ENCODE measurements at regions not wholly inside any gene's neighbourhood (a gene's known extent, or its start where the extent isn't known, plus 50 kb on each side); places are given as distances from the start of the nearest gene placed in this dataset.

DNA sequence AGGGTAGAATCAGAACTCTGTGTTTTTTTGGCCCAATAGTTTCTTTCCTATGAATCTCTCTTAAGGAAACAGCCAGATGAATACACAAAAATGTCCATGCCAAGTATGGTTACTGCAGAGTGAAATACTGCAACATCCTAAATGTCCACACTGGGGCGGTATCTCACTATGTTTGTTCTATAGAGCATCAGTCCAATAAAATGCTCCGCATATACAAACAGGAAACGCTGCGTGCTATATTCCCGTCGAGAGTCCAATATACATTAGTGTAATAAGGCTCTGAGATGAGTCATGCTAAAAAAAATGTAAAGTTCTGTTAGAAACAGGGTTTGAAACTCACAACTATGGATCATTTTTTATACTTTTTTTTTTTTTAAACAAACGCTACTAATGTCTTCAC lies 72.9 kb upstream of the ENOX2 start:
- no peaks in the 10 kb centered on the region for H3K79me2 ChIP-seq (ENCODE audit: control insufficient read depth, insufficient read depth, low read length)
- H3K27me3 ChIP-seq (replicated peaks in 1 of 2; ENCODE audit: control insufficient read depth in 2 of 2, insufficient read depth in 2 of 2, low read length in 1 of 2), result no peaks in the 10 kb centered on the region
- RAD21 ChIA-PET (ENCODE audit: unreplicated experiment), result interaction anchor here (1.5 kb wide), 1 partner anchor 657 kb away, joined by 3 read pairs; no protein-coding TSS in a partner anchor
- SMC1A ChIA-PET (ENCODE audit: uncharacterized antibody, unreplicated experiment), result no interaction called here
- DNase-seq (ENCODE audit: low read depth, low spot score) (no peak), ATAC-seq (peak; percentile 92), FAIRE-seq (no peak)
- no peak overlapping the region for H2AFZ ChIP-seq (ENCODE audit: control insufficient read depth, low read depth, low read length)
- no peak overlapping the region for H3K4me3 ChIP-seq
- intact Hi-C loops (cut with micrococcal nuclease; ENCODE audit: unreplicated experiment), result loop anchor here (1.0 kb wide), 2 partner anchors 701 to 827 kb away; no protein-coding TSS in a partner anchor
- no peaks in the 10 kb centered on the region for H3K36me3 ChIP-seq (ENCODE audit: control insufficient read depth in 2 of 2, insufficient read depth in 2 of 2, low read length in 1 of 2)
- CTCF ChIA-PET, result interaction anchor here (1.0 to 2.1 kb wide), 3 partner anchors 230 to 700 kb away, joined by 3 to 13 read pairs (median 6); no protein-coding TSS in a partner anchor
- H3K9me3 ChIP-seq (replicated peaks; ENCODE audit: control insufficient read depth, insufficient read depth, low read length), result no peaks in the 10 kb centered on the region
- no peaks in the 10 kb centered on the region for H4K20me1 ChIP-seq (ENCODE audit: control insufficient read depth, insufficient read depth)
- peak; percentile 47; the same call in 1 of the 2 replicates for TF ChIP-seq SMC3 (IDR thresholded peaks at IDR 0.05; ENCODE audit: borderline replicate concordance, low read length)
- TF ChIP-seq, protein P1, sequence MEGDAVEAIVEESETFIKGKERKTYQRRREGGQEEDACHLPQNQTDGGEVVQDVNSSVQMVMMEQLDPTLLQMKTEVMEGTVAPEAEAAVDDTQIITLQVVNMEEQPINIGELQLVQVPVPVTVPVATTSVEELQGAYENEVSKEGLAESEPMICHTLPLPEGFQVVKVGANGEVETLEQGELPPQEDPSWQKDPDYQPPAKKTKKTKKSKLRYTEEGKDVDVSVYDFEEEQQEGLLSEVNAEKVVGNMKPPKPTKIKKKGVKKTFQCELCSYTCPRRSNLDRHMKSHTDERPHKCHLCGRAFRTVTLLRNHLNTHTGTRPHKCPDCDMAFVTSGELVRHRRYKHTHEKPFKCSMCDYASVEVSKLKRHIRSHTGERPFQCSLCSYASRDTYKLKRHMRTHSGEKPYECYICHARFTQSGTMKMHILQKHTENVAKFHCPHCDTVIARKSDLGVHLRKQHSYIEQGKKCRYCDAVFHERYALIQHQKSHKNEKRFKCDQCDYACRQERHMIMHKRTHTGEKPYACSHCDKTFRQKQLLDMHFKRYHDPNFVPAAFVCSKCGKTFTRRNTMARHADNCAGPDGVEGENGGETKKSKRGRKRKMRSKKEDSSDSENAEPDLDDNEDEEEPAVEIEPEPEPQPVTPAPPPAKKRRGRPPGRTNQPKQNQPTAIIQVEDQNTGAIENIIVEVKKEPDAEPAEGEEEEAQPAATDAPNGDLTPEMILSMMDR (IDR thresholded peaks at IDR 0.05 in 2 of 3, conservative IDR thresholded peaks at IDR 0.05 in 1 of 3; ENCODE audit: control insufficient read depth in 2 of 3, extremely low read depth in 1 of 3, insufficient read depth in 1 of 3, low read depth in 3 of 3, low read length in 3 of 3), result peak; percentile 60 to 69 (median 63); a peak in 5 of 6 replicates
- no peak for TF ChIP-seq SIN3A (IDR thresholded peaks at IDR 0.05; ENCODE audit: low read depth, low read length)
- peak; percentile 67 for TF ChIP-seq RAD21 (IDR thresholded peaks at IDR 0.05; ENCODE audit: insufficient read depth, low read depth, low read length)
- no peak for TF ChIP-seq POLR2AphosphoS2 (IDR thresholded peaks at IDR 0.05; ENCODE audit: low read depth, low read length)
- POLR2A ChIA-PET, result no interaction called here
- no peak overlapping the region for H3K9ac ChIP-seq (ENCODE audit: control insufficient read depth, insufficient read depth, low read length)
- 12% methylated on average over 7 of the region's 7 CpGs for whole genome bisulfite sequencing (ENCODE audit: insufficient coverage, insufficient replicate concordance, low lambda C conversion rate, missing lambda C conversion rate)
- no TSS peak for BruUV-seq (replicated peaks)
- in situ Hi-C loops (cut with MboI), result loop anchor here (5.0 kb wide), 1 partner anchor 656 kb away; no protein-coding TSS in a partner anchor
- H3K4me1 ChIP-seq (ENCODE audit: control insufficient read depth, insufficient read depth, low read length), result no peaks in the 10 kb centered on the region
- H3K27ac ChIP-seq (ENCODE audit: control insufficient read depth, insufficient read depth), result no peak overlapping the region
- no peak overlapping the region for H3K4me2 ChIP-seq (ENCODE audit: control insufficient read depth, insufficient read depth)

DNA sequence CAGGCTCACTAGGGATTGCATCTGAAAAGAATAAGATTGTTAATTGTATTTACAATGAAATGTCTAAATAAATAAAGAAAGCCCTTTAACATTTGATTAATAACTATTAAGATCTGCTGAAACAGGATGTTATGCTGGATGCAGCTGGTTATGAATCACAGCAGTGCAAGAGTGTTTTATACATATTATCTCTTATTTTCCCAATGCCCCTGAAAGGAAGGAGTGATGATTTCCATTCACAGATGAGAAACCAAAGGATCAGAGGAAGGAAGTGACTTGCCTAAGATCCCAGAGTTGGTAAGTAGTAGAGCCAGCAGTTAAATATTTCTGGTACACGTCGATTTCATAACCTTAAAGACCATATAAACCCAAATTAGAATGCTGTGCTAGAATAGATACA lies 76.3 kb upstream of the ARHGAP36 start:
- ATAC-seq (no peak), DNase-seq (ENCODE audit: low read depth, low spot score) (no peak), FAIRE-seq (no peak)
- RAD21 ChIA-PET (ENCODE audit: unreplicated experiment), result no interaction called here
- Histone ChIP-seq H3K79me2 (ENCODE audit: control insufficient read depth, insufficient read depth, low read length) (no peaks in the 10 kb centered on the region), H3K36me3 (ENCODE audit: control insufficient read depth in 2 of 2, insufficient read depth in 2 of 2, low read length in 1 of 2) (no peaks in the 10 kb centered on the region), H3K4me1 (ENCODE audit: control insufficient read depth, insufficient read depth, low read length) (no peaks in the 10 kb centered on the region), H3K9ac (ENCODE audit: control insufficient read depth, insufficient read depth, low read length) (no peak overlapping the region), H2AFZ (ENCODE audit: control insufficient read depth, low read depth, low read length) (no peak overlapping the region), H3K27me3 (replicated peaks in 1 of 2; ENCODE audit: control insufficient read depth in 2 of 2, insufficient read depth in 2 of 2, low read length in 1 of 2) (no peaks in the 10 kb centered on the region), H3K27ac (ENCODE audit: control insufficient read depth, insufficient read depth) (no peak overlapping the region), H3K4me3 (no peak overlapping the region), H4K20me1 (ENCODE audit: control insufficient read depth, insufficient read depth) (no peaks in the 10 kb centered on the region), H3K9me3 (replicated peaks; ENCODE audit: control insufficient read depth, insufficient read depth, low read length) (no peaks in the 10 kb centered on the region), H3K4me2 (ENCODE audit: control insufficient read depth, insufficient read depth) (no peak overlapping the region)
- in situ Hi-C loops (cut with MboI) (no loop called here), intact Hi-C loops (cut with micrococcal nuclease; ENCODE audit: unreplicated experiment) (loop anchor here (10.0 kb wide), 1 partner anchor 333 kb away; no protein-coding TSS in a partner anchor)
- POLR2A ChIA-PET, result no interaction called here
- CTCF ChIA-PET, result no interaction called here
- 47% methylated on average over 2 of the region's 2 CpGs for WGBS (ENCODE audit: insufficient coverage, insufficient replicate concordance, low lambda C conversion rate, missing lambda C conversion rate)
- no TSS peak for BruUV-seq (replicated peaks)
- SMC1A ChIA-PET (ENCODE audit: uncharacterized antibody, unreplicated experiment), result no interaction called here
- TF ChIP-seq, protein P2, sequence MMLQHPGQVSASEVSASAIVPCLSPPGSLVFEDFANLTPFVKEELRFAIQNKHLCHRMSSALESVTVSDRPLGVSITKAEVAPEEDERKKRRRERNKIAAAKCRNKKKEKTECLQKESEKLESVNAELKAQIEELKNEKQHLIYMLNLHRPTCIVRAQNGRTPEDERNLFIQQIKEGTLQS (IDR thresholded peaks at IDR 0.05; ENCODE audit: borderline replicate concordance, extremely low read depth, low read depth, low read length), result no peak
- TF ChIP-seq SMC3 (IDR thresholded peaks at IDR 0.05; ENCODE audit: borderline replicate concordance, low read length) (no peak), YBX1 (IDR thresholded peaks at IDR 0.05) (no peak), POLR2AphosphoS5 (IDR thresholded peaks at IDR 0.05; ENCODE audit: low read length) (no peak), SIN3A (IDR thresholded peaks at IDR 0.05; ENCODE audit: low read depth, low read length) (no peak), ETV6 (conservative IDR thresholded peaks at IDR 0.05 in 1 of 2, IDR thresholded peaks at IDR 0.05 in 1 of 2; ENCODE audit: borderline replicate concordance in 1 of 2, low read depth in 1 of 2) (no peak), PAX5 (IDR thresholded peaks at IDR 0.05; ENCODE audit: borderline replicate concordance, low read depth, low read length) (no peak)
- TF ChIP-seq, protein P3, sequence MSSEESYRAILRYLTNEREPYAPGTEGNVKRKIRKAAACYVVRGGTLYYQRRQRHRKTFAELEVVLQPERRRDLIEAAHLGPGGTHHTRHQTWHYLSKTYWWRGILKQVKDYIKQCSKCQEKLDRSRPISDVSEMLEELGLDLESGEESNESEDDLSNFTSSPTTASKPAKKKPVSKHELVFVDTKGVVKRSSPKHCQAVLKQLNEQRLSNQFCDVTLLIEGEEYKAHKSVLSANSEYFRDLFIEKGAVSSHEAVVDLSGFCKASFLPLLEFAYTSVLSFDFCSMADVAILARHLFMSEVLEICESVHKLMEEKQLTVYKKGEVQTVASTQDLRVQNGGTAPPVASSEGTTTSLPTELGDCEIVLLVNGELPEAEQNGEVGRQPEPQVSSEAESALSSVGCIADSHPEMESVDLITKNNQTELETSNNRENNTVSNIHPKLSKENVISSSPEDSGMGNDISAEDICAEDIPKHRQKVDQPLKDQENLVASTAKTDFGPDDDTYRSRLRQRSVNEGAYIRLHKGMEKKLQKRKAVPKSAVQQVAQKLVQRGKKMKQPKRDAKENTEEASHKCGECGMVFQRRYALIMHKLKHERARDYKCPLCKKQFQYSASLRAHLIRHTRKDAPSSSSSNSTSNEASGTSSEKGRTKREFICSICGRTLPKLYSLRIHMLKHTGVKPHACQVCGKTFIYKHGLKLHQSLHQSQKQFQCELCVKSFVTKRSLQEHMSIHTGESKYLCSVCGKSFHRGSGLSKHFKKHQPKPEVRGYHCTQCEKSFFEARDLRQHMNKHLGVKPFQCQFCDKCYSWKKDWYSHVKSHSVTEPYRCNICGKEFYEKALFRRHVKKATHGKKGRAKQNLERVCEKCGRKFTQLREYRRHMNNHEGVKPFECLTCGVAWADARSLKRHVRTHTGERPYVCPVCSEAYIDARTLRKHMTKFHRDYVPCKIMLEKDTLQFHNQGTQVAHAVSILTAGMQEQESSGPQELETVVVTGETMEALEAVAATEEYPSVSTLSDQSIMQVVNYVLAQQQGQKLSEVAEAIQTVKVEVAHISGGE (CRISPR knock-in tag; IDR thresholded peaks at IDR 0.05), result no peak

Data from GM12878 (cell line).